GM19397 (cell line): ENCODE measurements at regions not wholly inside any gene's neighbourhood (a gene's known extent, or its start where the extent isn't known, plus 50 kb on each side); places are given as distances from the start of the nearest gene placed in this dataset.
A peak's percentile ranks its signal among the peaks of the same experiment; 100 is the strongest.

Experiments used
- ATAC-seq: cut with Tn5 transposase; IDR thresholded peaks from one replicate; pipeline ENCODE4 v1.9.1; 2021; ENCODE audit warnings: mild to moderate bottlenecking, moderate library complexity; ENCODE audit not compliant: unreplicated experiment

DNA sequence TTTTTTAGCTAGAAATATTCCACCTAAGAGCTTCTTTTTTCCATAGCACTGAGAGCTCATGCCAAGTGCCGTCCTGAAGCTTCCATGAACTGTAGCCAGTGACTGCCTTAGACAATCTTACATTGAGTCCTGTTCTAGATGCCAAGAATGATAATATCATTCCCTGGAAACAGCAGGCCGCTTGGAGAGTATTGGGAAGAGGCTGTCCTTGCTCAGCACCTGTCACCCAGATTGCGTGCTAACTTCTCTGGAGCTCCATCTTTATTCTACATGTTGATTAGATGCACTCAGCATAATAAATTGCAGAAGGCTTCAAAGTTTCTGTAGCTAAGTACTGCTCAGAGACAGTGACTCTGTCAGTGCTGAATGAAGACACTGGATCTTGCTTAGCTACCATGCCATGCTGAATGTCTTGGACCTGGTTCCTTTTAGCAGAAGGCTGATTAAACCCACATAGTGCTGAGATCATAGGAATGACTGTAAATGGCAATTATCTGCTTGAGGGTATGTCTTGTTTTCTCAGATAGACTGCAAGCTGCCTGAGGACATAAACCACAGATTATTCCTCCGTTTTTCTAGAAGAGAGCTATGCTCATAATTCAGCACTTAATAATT, 83.1 kb upstream of the IRF2BP2 start:
- no peak for ATAC-seq

DNA sequence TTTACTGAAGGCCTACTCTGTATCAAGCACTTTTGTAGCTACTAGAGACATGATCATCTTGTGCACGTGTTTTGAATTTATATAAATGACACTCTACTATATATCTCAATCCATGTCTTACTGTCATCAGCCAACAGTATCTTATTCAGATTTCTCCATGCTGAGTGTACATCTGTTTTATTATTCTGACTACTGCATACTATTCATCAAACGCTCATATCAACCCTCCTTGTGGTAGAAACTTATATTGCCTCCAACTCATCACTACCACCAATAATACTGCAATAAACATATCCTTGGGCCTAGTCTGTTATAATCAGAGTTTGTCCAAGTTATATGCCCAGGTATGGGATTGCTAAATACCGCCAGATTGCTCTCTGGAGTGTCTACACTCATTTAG, 81.6 kb upstream of the IRF2BP2 start:
- ATAC-seq: no peak

DNA sequence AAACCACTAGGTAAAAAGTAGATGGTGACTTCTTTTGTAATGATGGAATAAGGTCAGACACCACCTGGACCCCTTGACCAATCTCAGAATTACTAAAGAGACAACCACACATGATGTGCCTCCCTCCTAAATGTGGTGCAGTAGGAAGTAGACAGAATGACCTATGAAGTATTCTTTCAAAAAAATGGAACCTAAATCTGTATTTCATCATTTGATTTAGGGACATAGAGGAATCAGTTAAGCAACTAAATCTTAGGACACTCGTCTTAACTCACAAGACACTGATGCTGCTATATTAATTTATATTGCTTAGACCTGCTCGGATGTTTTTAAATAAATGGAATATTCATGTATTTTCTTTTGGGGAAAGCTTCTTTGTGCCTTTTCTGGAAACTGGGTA, 80.9 kb upstream of the IRF2BP2 start:
- ATAC-seq: no peak

- ATAC-seq: no peak
Observed at GRCh38 chr1:234689236-234689635, 79.3 kb upstream of the IRF2BP2 start.

DNA sequence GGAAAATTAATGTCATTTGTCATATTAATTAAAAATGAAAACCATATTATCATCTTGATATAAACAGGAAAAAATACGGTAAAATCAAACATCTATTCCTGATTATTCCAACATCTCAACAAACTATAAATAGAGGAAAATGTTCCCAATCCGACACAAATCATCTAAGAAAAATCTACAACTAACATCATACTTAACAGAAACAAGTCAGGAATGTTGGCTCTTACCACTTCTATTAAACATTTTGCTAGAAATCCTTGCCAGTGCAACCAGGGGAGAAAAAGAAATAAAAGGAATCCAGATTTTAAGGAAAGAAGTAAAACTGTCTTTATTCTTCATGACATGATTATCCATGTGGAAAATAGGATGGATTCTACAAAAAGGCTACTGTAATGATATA, 77.0 kb upstream of the IRF2BP2 start:
- ATAC-seq: no peak

DNA sequence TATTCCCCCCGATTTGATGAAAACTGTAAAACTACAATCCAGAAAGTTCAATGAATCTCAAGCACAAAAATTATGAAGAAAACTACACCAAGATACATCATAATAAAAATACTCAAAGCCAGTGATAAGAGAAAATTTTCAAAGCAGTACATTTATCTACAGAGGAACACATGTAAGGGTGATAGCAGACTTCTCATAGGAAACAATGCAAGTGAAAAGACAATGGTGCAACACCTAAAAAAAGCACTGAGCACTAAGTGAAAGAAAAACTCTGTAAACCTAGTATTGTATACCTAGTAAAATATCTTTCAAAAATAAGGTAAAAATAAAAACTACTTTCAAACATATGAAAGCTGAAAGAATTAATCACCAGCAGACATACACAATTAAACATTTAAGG, 76.1 kb upstream of the IRF2BP2 start:
- ATAC-seq: no peak

- no peak for ATAC-seq
Observed at GRCh38 chr1:234684856-234685255, 74.9 kb upstream of the IRF2BP2 start.

DNA sequence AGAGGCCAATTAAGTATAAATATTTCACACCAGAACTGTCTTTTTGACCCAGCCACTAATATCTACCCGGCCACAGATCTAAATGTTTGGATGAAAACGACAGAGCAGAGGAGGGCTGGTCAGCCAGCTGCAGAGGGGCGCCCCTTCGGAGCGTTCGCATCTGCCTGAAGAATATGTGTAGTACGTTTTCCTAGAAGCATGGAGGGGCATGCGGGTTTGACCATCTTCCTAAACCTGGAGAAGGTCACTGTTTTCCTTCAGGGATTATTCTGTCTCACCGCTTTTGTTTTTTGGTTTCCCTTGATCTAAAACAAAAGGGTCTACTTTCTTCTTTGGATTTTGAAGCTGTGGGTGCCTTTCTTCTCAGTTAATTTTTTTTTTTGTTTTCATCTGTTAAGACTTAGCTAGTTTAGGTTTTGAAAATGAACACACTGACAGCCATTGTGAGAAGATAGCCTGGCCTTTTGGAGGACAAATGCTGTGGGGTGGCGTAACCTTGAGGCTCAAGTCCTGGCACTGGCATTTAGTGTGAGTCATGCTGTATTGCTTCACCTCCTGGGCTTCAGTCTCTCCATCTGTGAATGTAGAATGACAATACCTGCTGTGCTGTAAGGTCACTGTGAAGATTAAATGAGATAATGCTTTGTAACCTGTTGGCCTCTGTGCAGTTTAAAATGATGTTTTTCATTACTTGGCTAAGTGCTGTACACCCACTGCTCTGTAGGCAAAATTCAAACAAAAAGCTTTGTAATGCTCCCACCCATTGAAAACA, 74.1 kb upstream of the IRF2BP2 start:
- ATAC-seq: no peak

- ATAC-seq: no peak
Observed at GRCh38 chr1:234683127-234683860, 73.3 kb upstream of the IRF2BP2 start.

DNA sequence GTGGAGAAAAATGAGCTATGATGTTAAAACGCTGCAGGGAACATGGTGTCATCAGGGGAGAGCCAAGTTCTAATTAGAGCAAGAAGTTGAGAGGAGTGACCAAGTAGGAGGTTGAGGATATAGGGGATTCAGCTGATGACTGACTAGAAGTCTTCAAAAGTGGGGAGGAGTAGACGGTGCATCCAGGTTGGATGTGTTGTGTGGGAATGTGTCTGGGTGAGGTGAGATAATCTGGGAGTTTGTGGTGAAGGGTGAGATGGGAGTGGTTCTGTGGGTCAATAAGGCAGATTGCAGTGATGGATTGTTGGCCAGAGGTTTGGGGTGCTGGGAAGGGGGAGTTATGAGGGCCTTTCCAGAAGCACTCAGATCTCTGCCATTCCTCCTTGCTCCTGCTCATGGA, 72.0 kb upstream of the IRF2BP2 start:
- no peak for ATAC-seq

- no peak for ATAC-seq
Observed at GRCh38 chr1:234681065-234681464, 71.1 kb upstream of the IRF2BP2 start.

DNA sequence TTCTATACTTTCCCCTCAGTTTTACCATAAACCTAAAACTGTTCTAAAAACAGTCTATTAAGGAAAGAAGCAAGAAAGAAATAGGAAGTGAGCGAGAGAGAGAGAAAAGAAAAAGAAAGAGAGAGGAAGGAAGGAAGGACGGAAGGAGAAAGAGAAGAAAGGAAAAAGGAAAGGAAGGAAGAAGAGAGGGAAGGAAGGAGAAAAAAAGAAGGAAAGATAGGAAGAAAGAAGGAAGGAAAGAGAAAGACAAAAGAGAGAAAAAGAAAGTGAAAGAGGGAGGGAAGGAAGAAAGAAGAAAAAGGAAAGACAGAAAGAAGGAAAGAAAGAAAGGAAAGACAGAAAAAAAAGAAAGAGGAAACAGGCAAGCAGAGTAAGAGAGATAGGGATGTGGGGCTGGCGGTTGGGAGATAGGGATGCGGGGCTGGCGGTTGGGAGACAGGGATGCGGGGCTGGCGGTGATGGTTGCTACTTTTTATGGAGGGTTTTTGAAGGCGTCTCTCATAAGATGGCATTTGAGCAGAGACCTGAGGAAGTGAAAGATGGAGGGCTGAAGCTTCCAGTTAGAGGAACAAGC, 70.4 kb upstream of the IRF2BP2 start:
- ATAC-seq: no peak

DNA sequence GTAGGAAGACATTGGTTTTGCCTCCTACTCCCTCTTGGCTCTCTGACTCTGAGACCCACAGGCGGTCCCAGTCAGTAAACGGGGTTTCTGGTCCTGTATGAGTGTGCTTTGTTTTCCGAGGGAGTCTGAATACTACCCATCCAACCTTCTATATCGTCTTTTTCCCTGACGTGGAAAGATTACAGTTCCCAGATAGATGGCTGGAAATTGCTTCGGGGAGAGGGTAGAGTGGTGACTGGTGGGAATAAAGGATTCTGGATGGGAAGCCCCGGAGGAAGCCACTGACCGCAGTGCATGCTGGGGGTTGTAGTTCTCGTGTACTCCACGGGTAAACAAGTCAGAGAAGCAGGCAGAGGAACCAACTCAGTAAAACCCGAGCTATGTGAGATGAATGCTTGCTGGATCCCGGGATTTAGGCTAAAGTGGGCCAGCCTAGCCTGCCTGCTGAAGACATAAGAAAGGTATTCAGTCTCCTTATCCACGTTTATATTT, 66.2 kb upstream of the IRF2BP2 start:
- peak; percentile 58 for ATAC-seq

DNA sequence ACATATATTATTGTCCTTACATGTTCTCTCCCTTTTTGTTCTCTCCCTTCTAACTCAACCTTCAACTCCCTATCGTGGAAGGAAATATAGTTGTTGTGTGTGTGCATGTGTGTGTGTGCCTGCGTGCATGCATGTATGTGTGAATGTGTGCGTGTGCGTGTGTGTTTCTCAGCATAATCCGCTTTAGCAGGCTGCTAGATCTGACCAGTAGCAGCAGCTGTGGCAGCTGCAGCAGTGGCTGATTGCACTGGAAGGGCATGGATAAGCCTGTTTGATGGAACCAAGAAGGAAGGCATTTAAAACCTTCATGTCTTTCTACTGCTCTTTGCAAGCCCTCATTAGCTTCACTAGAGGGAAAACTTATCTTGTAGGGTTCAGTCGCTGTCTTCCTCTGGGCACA, 65.6 kb upstream of the IRF2BP2 start:
- ATAC-seq: no peak

DNA sequence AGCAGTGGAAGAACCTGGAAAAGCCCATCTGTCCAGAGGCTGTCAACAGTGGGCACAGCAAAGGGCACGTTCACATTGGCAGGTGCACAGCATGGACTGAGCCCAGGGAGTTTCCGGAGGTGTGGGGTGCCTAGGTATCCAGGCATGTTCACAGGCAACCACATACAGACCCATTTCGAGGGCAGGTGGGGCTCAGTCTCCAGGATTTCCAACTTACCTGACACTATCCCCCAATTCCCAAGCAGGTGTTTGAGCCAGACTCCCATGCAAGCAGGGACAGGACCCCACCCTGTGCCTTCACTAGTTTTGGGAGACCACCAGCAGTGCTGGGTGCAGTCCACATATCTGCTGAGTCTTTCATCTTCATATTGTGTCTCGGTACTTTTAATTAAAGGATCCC, 65.0 kb upstream of the IRF2BP2 start:
- no peak for ATAC-seq

DNA sequence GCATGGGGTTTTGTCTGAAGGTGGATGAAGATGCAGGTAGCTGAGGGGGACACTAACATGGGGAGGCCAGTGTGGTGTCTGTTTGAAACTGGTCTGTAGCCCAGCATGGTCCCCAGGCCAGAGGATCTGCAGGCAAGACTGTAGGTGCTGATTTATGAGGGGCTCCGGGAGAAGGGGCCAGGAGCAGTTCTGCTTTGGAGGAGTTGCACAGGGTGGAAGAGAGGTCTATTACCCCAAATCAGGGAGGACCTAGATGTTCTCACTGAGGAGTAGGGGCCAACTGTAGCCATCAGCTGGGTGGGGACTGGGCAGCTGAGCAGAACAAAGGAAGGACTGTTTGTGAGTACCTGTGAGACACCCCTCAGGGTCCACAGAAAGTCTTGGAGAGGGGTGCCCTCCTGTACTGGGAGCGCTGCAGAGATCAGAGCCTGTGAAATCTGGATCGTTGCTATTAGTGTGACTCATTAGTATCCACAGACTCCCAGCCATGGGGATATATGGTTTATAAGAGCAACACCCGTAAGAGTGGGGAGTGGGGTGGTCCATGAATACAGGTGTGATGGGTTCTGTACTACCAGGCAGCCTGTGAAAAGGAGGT, 64.3 kb upstream of the IRF2BP2 start:
- ATAC-seq: no peak

DNA sequence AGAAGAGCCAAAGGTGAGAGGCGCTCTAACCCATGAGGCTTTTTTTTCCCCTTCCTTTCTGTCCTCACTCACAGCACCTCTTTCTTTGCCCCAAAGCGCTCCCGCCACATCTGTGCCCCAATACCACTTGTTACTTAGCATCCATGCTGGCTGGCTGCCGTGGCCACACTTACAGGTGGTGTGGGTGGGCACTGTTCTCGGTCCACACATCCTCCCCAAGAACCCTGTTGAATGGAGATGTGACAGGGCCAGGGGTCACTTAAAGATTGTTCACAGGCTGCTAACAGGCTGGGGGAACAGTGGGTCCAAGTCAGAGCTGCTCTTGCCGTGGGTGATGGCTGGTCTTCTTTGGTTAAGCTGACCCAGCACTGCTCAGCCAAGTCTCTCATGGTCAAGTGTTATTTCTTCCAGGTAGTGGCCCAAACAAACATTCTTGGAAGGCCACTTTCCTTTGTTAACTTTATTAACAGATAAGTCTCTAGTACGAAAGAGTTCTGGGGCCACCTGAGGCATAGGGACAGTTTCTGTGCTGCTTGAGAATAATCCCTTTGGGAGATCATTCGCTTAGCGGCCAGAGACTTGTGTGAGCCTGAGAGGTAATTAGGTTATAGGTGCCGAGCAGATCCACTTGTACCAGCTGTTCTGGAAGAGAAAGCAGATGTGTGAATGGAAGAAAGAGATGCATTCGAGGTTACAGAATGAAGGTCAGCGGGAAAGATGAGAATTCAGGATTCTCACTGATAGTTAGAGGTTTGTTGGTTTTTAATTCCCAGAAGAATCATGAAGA, 62.6 kb upstream of the IRF2BP2 start:
- ATAC-seq: no peak

DNA sequence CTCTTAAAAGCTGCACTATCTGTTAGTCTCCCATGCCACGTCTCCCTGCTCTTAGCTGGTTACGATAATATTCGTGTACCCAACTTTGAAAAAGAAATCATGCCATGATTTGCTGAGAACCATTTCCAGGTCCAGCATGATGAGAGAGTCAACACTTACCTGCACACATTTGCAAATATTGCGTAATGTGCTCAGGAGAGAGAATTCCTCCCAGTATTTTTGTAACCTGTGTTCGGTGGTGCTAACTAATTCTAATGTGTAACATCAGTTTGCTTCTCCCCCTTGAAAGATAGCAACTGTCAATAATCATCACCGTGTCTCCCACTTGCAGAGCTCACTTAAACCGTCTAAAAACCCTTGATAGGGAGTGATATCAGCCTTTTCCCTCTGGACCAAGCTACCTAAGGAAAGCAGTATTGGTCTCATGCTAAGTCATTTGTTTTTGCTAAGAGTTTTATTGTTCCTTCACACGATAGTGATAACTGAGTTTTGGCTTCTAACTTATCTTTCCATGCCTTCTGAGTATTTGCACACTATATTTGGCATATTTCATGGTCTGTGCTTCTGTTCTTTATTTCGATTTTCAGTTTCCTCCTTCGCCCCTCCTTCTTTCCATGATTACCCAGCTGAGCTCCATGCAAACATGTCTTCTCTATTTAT, 61.1 kb upstream of the IRF2BP2 start:
- ATAC-seq: no peak

DNA sequence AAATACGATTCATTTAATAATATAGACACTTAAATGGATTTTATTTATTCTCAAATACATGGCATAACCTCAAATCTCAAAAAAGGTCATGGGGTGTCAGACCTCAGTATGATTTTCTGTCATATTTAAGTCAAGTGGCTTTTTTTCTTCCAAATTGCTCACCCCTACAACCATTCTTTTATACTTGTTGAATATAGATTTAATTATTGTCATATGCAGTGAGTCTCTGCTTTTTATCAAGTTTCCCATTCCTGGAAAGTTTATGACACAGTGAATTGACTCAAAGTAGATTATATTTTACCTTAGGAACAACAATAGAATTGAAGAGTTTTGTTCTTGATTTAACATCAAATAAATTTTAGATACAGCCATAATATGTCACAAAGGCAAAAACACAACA, 59.5 kb upstream of the IRF2BP2 start:
- ATAC-seq: no peak

GRCh38 chr1:234668577-234668955, 58.6 kb upstream of the IRF2BP2 start:
- no peak for ATAC-seq
